ENCODE measurements at regions not wholly inside any gene's neighbourhood (a gene's known extent, or its start where the extent isn't known, plus 50 kb on each side); places are given as distances from the start of the nearest gene placed in this dataset.

DNA sequence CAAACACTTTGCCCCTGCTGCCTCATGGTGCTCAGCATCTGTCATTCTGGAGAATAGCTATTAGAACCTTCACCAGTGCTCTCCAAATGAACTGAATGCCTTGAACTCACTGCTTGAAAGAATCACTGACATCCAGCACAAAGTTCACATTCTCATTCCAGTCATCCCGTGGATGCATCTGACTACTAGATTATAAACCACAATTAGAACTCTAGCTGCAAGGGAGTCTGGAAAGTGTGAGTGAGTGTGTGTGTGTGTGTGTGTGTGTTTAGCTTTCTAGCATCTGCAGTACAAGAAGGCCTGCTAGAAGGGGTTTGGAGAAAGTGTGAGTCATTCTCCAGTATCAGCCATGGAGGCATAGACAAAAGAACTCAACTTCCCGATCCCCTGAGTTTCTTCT is 71.3 kb upstream of the DYNLT3 start:
- TF ChIP-seq, protein P1, sequence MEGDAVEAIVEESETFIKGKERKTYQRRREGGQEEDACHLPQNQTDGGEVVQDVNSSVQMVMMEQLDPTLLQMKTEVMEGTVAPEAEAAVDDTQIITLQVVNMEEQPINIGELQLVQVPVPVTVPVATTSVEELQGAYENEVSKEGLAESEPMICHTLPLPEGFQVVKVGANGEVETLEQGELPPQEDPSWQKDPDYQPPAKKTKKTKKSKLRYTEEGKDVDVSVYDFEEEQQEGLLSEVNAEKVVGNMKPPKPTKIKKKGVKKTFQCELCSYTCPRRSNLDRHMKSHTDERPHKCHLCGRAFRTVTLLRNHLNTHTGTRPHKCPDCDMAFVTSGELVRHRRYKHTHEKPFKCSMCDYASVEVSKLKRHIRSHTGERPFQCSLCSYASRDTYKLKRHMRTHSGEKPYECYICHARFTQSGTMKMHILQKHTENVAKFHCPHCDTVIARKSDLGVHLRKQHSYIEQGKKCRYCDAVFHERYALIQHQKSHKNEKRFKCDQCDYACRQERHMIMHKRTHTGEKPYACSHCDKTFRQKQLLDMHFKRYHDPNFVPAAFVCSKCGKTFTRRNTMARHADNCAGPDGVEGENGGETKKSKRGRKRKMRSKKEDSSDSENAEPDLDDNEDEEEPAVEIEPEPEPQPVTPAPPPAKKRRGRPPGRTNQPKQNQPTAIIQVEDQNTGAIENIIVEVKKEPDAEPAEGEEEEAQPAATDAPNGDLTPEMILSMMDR (conservative IDR thresholded peaks at IDR 0.05; ENCODE audit: low read length) = no peak
- TF ChIP-seq EZH2phosphoT487 (IDR thresholded peaks at IDR 0.05; ENCODE audit: borderline replicate concordance, low read depth, low read length) = no peak

Data from OCI-LY7 (cell line).